ENCODE measurements at regions not wholly inside any gene's neighbourhood (a gene's known extent, or its start where the extent isn't known, plus 50 kb on each side); places are given as distances from the start of the nearest gene placed in this dataset.
"Not testable (repeated sequence)": the region's sequence is repeated elsewhere in the genome, so short reads cannot be mapped to it uniquely, and the experiment has no call there.

GRCh38 chr21:9592591-9592990, 928.8 kb upstream of the TPTE start:
- not testable (repeated sequence) for TF ChIP-seq YY1 (IDR thresholded peaks at IDR 0.05; ENCODE audit: insufficient read depth, insufficient read length); ZNF274 (IDR thresholded peaks at IDR 0.05; ENCODE audit: low read depth, low read length)
